ENCODE measurements at regions not wholly inside any gene's neighbourhood (a gene's known extent, or its start where the extent isn't known, plus 50 kb on each side); places are given as distances from the start of the nearest gene placed in this dataset.
"Not testable (repeated sequence)": the region's sequence is repeated elsewhere in the genome, so short reads cannot be mapped to it uniquely, and the experiment has no call there.

GRCh38 chr11:103585401-103585800 is 451.0 kb upstream of the DDI1 start:
- no peak for DNase-seq

- DNase-seq = no peak
Measured at GRCh38 chr11:103585911-103586310, 450.5 kb upstream of the DDI1 start.

- no peak for DNase-seq
Measured at GRCh38 chr11:103586756-103587155, 449.7 kb upstream of the DDI1 start.

- no peak for DNase-seq
Measured at GRCh38 chr11:103587901-103588788, 448.3 kb upstream of the DDI1 start.

- no peak for DNase-seq
Measured at GRCh38 chr11:103591554-103591953, 444.9 kb upstream of the DDI1 start.

GRCh38 chr11:103594283-103594682 is 442.2 kb upstream of the DDI1 start:
- DNase-seq = no peak

GRCh38 chr11:103596315-103596714 is 440.1 kb upstream of the DDI1 start:
- no peak for DNase-seq

GRCh38 chr11:103601225-103601846 is 435.1 kb upstream of the DDI1 start:
- no peak for DNase-seq

GRCh38 chr11:103602840-103603239 is 433.6 kb upstream of the DDI1 start:
- DNase-seq = no peak

- no peak for DNase-seq
Measured at GRCh38 chr11:103604310-103604709, 432.1 kb upstream of the DDI1 start.

GRCh38 chr11:103608566-103608965 is 427.9 kb upstream of the DDI1 start:
- no peak for DNase-seq

- DNase-seq = no peak
Measured at GRCh38 chr11:103609117-103610066, 427.0 kb upstream of the DDI1 start.

- no peak for DNase-seq
Measured at GRCh38 chr11:103610435-103610834, 426.0 kb upstream of the DDI1 start.

- not testable (repeated sequence) for DNase-seq
Measured at GRCh38 chr11:103611526-103612260, 424.7 kb upstream of the DDI1 start.

- DNase-seq = not testable (repeated sequence)
Measured at GRCh38 chr11:103612451-103612850, 424.0 kb upstream of the DDI1 start.

- not testable (repeated sequence) for DNase-seq
Measured at GRCh38 chr11:103616586-103616985, 419.9 kb upstream of the DDI1 start.

- DNase-seq = no peak
Measured at GRCh38 chr11:103618528-103618927, 417.9 kb upstream of the DDI1 start.

- no peak for DNase-seq
Measured at GRCh38 chr11:103619480-103619879, 417.0 kb upstream of the DDI1 start.

GRCh38 chr11:103619938-103620337 is 416.5 kb upstream of the DDI1 start:
- DNase-seq = no peak

GRCh38 chr11:103622296-103622695 is 414.1 kb upstream of the DDI1 start:
- no peak for DNase-seq

- no peak for DNase-seq
Measured at GRCh38 chr11:103623933-103624332, 412.5 kb upstream of the DDI1 start.
